HCT116 (cell line): ENCODE measurements at regions not wholly inside any gene's neighbourhood (a gene's known extent, or its start where the extent isn't known, plus 50 kb on each side); places are given as distances from the start of the nearest gene placed in this dataset.

Source experiments
- ATAC-seq: fragments of 200-7000 bp; cut with Tn5 transposase; 2 replicates; pipeline ENCODE4 v1.9.1; 2020; ENCODE audit warnings: mild to moderate bottlenecking, moderate library complexity
- BruUV-seq: library from RNA; stranded (reverse); fragments of 400-500 nt; replicated peaks from 2 replicates; lab custom pipeline; 2021; lab: Mats Ljungman, UMichigan
- CTCF ChIA-PET: fragments of 300-600 bp; sonication (Branson Sonifier 250); formaldehyde crosslinking; loops from one replicate; lab custom pipeline; 2021; ENCODE audit warnings: antibody characterized with exemption; lab: Charles Lee
- POLR2A ChIA-PET: fragments of 300-600, 350-600 bp; sonication (Branson Sonifier 250); formaldehyde crosslinking; loops from one replicate; lab custom pipeline; 2021; ENCODE audit warnings: antibody characterized with exemption; lab: Charles Lee
- RAD21 ChIA-PET, 2 experiments: fragments of 300-600 bp; sonication (Branson Sonifier 250); formaldehyde crosslinking; loops; one replicate each; lab custom pipeline; 2023; ENCODE audit warnings: low total read pairs in 2 of 2; ENCODE audit not compliant: uncharacterized antibody in 2 of 2, unreplicated experiment in 2 of 2, low non-redundant PET in 1 of 2; lab: Charles Lee
- DNase-seq: peaks from one replicate; pipeline ENCODE4 v3.0.0-alpha.2; 2010; ENCODE audit warnings: low read depth, low spot score
- H2AFZ ChIP-seq: fragments of 200-600 bp; shearing (Covaris generic), sonication (generic); 2 replicates; pipeline ENCODE4 v1.6.1; 2017; ENCODE audit warnings: low read depth, mixed run types, mixed read lengths, antibody characterized with exemption, low read length; ENCODE audit not compliant: poor library complexity, severe bottlenecking
- H3K27ac ChIP-seq: 2 replicates; pipeline ENCODE4 v1.5.1; 2012; ENCODE audit warnings: low read depth, low read length
- H3K27me3 ChIP-seq: fragments of 200-600 bp; sonication (generic); 2 replicates; pipeline ENCODE4 v1.6.1; 2016; ENCODE audit warnings: mixed run types, low read length, mixed read lengths; ENCODE audit not compliant: insufficient read depth
- H3K36me3 ChIP-seq, 2 experiments: fragments of 200-500 bp in 1 of 2; fragments of 200-600 bp in 1 of 2; sonication (Bioruptor generic) in 1 of 2; sonication (generic) in 1 of 2; 2 replicates each; pipeline versions ENCODE4 v1.5.1 to v1.6.1; 2014 to 2016; ENCODE audit warnings: low read length in 2 of 2, inconsistent platforms in 1 of 2, mixed read lengths in 1 of 2, mixed run types in 1 of 2; ENCODE audit not compliant: insufficient read depth in 2 of 2, control insufficient read depth in 1 of 2
- H3K4me1 ChIP-seq, 2 experiments: fragments of 200-600 bp in 1 of 2; sonication (generic) in 1 of 2; 2 replicates each; pipeline versions ENCODE4 v1.5.1 to v1.6.1; 2012 to 2017; ENCODE audit warnings: low read length in 2 of 2, inconsistent platforms in 1 of 2, mild to moderate bottlenecking in 1 of 2, mixed read lengths in 1 of 2, mixed run types in 1 of 2, moderate library complexity in 1 of 2; ENCODE audit not compliant: insufficient read depth in 2 of 2, control insufficient read depth in 1 of 2
- H3K4me2 ChIP-seq: fragments of 200-600 bp; sonication (generic); 2 replicates; pipeline ENCODE4 v1.6.1; 2017; ENCODE audit warnings: mixed run types, low read length, mixed read lengths
- H3K4me3 ChIP-seq, 2 experiments: fragments of 200-600 bp in 1 of 2; sonication (generic) in 1 of 2; replicated peaks in 1 of 2; 2 replicates each; pipeline ENCODE4 v1.5.1; 2011 to 2016; ENCODE audit warnings: low read length in 2 of 2, control low read depth in 1 of 2, low read depth in 1 of 2, mild to moderate bottlenecking in 1 of 2, mixed read lengths in 1 of 2, mixed run types in 1 of 2
- H3K79me2 ChIP-seq: fragments of 200-600 bp; sonication (generic); 2 replicates; pipeline ENCODE4 v1.6.1; 2017; ENCODE audit warnings: mild to moderate bottlenecking, mixed run types, low read length, moderate library complexity, mixed read lengths; ENCODE audit not compliant: insufficient read depth
- H3K9ac ChIP-seq: fragments of 200-600 bp; sonication (generic); 2 replicates; pipeline ENCODE4 v1.6.1; 2016; ENCODE audit warnings: low read length, mixed read lengths
- H3K9me2 ChIP-seq: fragments of 200-600 bp; sonication (generic), shearing (Covaris generic); 2 replicates; pipeline ENCODE4 v1.6.1; 2017; ENCODE audit warnings: mixed run types, mild to moderate bottlenecking, moderate library complexity; ENCODE audit not compliant: insufficient read depth
- H3K9me3 ChIP-seq, 2 experiments: fragments of 200-500 bp in 1 of 2; fragments of 200-600 bp in 1 of 2; sonication (Bioruptor generic) in 1 of 2; sonication (generic) in 1 of 2; 2 replicates each; pipeline ENCODE4 v1.6.1; 2014 to 2017; ENCODE audit warnings: low read length in 2 of 2, mixed read lengths in 2 of 2, inconsistent platforms in 1 of 2, low read depth in 1 of 2, mild to moderate bottlenecking in 1 of 2, mixed run types in 1 of 2, moderate library complexity in 1 of 2; ENCODE audit not compliant: control insufficient read depth in 1 of 2, insufficient read depth in 1 of 2
- H4K20me1 ChIP-seq: fragments of 200-600 bp; sonication (generic), shearing (Covaris generic); 2 replicates; pipeline ENCODE4 v1.6.1; 2017; ENCODE audit warnings: mixed run types, mild to moderate bottlenecking, moderate library complexity; ENCODE audit not compliant: insufficient read depth
- ATF3 ChIP-seq: IDR thresholded peaks from 2 replicates; pipeline ENCODE4 v1.6.1; 2012
- CBX3 ChIP-seq: IDR thresholded peaks from 2 replicates; pipeline ENCODE4 v1.6.1; 2012; ENCODE audit warnings: low read depth
- ELF1 ChIP-seq: IDR thresholded peaks from 2 replicates; pipeline ENCODE4 v1.6.1; 2012; ENCODE audit warnings: low read depth, borderline replicate concordance
- EZH2 ChIP-seq: fragments of 200-600 bp; sonication (generic); IDR thresholded peaks from 2 replicates; pipeline ENCODE4 v1.6.1; 2017; ENCODE audit warnings: antibody characterized with exemption, mixed run types
- FOSL1 ChIP-seq: IDR thresholded peaks from 2 replicates; pipeline ENCODE4 v1.6.1; 2012; ENCODE audit warnings: low read depth
- JUND ChIP-seq: IDR thresholded peaks from 2 replicates; pipeline ENCODE4 v1.6.1; 2012
- MAX ChIP-seq: IDR thresholded peaks from 2 replicates; pipeline ENCODE4 v1.6.1; 2012
- POLR2A ChIP-seq: IDR thresholded peaks from 2 replicates; pipeline ENCODE4 v1.7.0; 2011; ENCODE audit warnings: borderline replicate concordance; ENCODE audit not compliant: insufficient read depth, insufficient read length; ENCODE audit errors: extremely low read depth
- POLR2AphosphoS5 ChIP-seq: IDR thresholded peaks from 2 replicates; pipeline ENCODE4 v1.6.1; 2011; ENCODE audit warnings: mild to moderate bottlenecking, low read depth, low read length, moderate library complexity
- RAD21 ChIP-seq: IDR thresholded peaks from 2 replicates; pipeline ENCODE4 v1.6.1; 2012; ENCODE audit warnings: low read depth, mild to moderate bottlenecking
- REST ChIP-seq: IDR thresholded peaks from 2 replicates; pipeline ENCODE4 v1.6.1; 2012; ENCODE audit warnings: low read depth
- SIN3A ChIP-seq: IDR thresholded peaks from 2 replicates; pipeline ENCODE4 v1.6.1; 2012; ENCODE audit warnings: low read depth
- SP1 ChIP-seq: IDR thresholded peaks from 2 replicates; pipeline ENCODE4 v1.6.1; 2012; ENCODE audit warnings: low read depth
- SRF ChIP-seq: IDR thresholded peaks from 2 replicates; pipeline ENCODE4 v1.6.1; 2012; ENCODE audit warnings: low read depth
- TCF7L2 ChIP-seq: IDR thresholded peaks from 2 replicates; pipeline ENCODE4 v1.7.0; 2011; ENCODE audit warnings: borderline replicate concordance, inconsistent platforms; ENCODE audit not compliant: insufficient read depth, insufficient read length; ENCODE audit errors: extremely low read depth
- YY1 ChIP-seq: IDR thresholded peaks from 2 replicates; pipeline ENCODE4 v1.6.1; 2011; ENCODE audit warnings: low read length, low read depth, moderate library complexity, mild to moderate bottlenecking; ENCODE audit not compliant: insufficient replicate concordance; ENCODE audit errors: extremely low read depth
- ZNF274 ChIP-seq: fragments of 200-500 bp; sonication (Bioruptor generic); IDR thresholded peaks from 2 replicates; pipeline ENCODE4 v1.6.1; 2014; ENCODE audit warnings: mild to moderate bottlenecking, low read depth, low read length, inconsistent platforms
- intact Hi-C: fragments of 100-400 bp; cut with micrococcal nuclease; formaldehyde crosslinking; loops from 2 replicates; pipeline ENCODE4 v1.10.0; 2022

GRCh38 chr21:38057626-38058025, 141.4 kb upstream of the KCNJ6 start:
- Histone ChIP-seq H4K20me1 (no peaks in the 10 kb centered on the region), H3K79me2 (no peaks in the 10 kb centered on the region), H3K9ac (no peak overlapping the region), H3K36me3 (no peaks in the 10 kb centered on the region), H3K9me3 (peaks cover 0 to 22% of the 10 kb centered on the region in 2 experiments; a peak in 2 of 4 replicates), H2AFZ (no peak overlapping the region), H3K4me2 (no peak overlapping the region), H3K27ac (no peak overlapping the region), H3K4me3 (no peak overlapping the region), H3K4me1 (no peaks in the 10 kb centered on the region), H3K27me3 (no peaks in the 10 kb centered on the region), H3K9me2 (no peaks in the 10 kb centered on the region)
- intact Hi-C loops, result no loop called here
- ChIA-PET POLR2A (no interaction called here), RAD21 (no interaction called here), CTCF (no interaction called here)
- TF ChIP-seq SIN3A (no peak), TCF7L2 (no peak), SP1 (no peak), YY1 (no peak), ZNF274 (no peak), EZH2 (no peak), RAD21 (no peak), FOSL1 (no peak), REST (no peak), JUND (no peak), SRF (no peak), ELF1 (no peak), CBX3 (no peak), MAX (no peak), POLR2AphosphoS5 (no peak), ATF3 (no peak), POLR2A (no peak)
- no peak for ATAC-seq
- DNase-seq, result no peak
- BruUV-seq, result no TSS peak
